Endothelial cell of umbilical vein (primary cell): ENCODE measurements at regions not wholly inside any gene's neighbourhood (a gene's known extent, or its start where the extent isn't known, plus 50 kb on each side); places are given as distances from the start of the nearest gene placed in this dataset.

Experiments
- BruUV-seq: library from RNA; stranded (reverse); fragments of 400-500 nt; replicated peaks from 2 replicates; lab custom pipeline; 2021; lab: Mats Ljungman, UMichigan
- CTCF ChIA-PET: fragments of 300-600, 350-600 bp; sonication (Branson Sonifier 250); formaldehyde crosslinking; loops from one replicate; lab custom pipeline; 2021; ENCODE audit warnings: antibody characterized with exemption, inconsistent platforms; lab: Charles Lee
- POLR2A ChIA-PET: fragments of 300-600, 350-600 bp; sonication (Branson Sonifier 250); formaldehyde crosslinking; loops from one replicate; lab custom pipeline; 2021; ENCODE audit warnings: antibody characterized with exemption, inconsistent platforms; lab: Charles Lee
- DNase-seq: peaks from one replicate; pipeline ENCODE4 v3.0.0-alpha.2; 2011; ENCODE audit warnings: low read depth, low spot score
- FAIRE-seq: peaks from 2 replicates; lab custom pipeline; 2011; peaks lifted over from hg19 to GRCh38; lab: Jason Lieb, UNC
- H2AFZ ChIP-seq: 2 replicates; pipeline ENCODE4 v1.6.0; 2012; ENCODE audit warnings: low read depth, low read length, control low read depth, inconsistent platforms
- H3K27ac ChIP-seq: 2 replicates; pipeline ENCODE4 v1.5.1; 2011; ENCODE audit warnings: low read depth, mild to moderate bottlenecking, control low read depth, low read length, moderate library complexity; ENCODE audit not compliant: insufficient read depth
- H3K27me3 ChIP-seq, 2 experiments: 2 replicates each; pipeline versions ENCODE4 v1.6.0 to v1.6.1; 2011; ENCODE audit warnings: low read length in 2 of 2, mixed read lengths in 1 of 2; ENCODE audit not compliant: control insufficient read depth in 2 of 2, insufficient read depth in 2 of 2
- H3K36me3 ChIP-seq, 2 experiments: 2 replicates in 1 of 2; 3 replicates in 1 of 2; pipeline ENCODE4 v1.5.1; 2011; ENCODE audit warnings: low read length in 2 of 2, mild to moderate bottlenecking in 1 of 2, moderate library complexity in 1 of 2; ENCODE audit not compliant: control insufficient read depth in 2 of 2, insufficient read depth in 2 of 2; ENCODE audit errors: extremely low read depth in 1 of 2
- H3K4me1 ChIP-seq: 3 replicates; pipeline ENCODE4 v1.5.1; 2011; ENCODE audit warnings: mild to moderate bottlenecking, low read length; ENCODE audit not compliant: control insufficient read depth, insufficient read depth; ENCODE audit errors: extremely low read depth
- H3K4me2 ChIP-seq: 2 replicates; pipeline ENCODE4 v1.6.1; 2011; ENCODE audit warnings: low read length, control low read depth, mixed read lengths; ENCODE audit not compliant: insufficient read depth
- H3K4me3 ChIP-seq, 3 experiments: fragments of 200-600 bp in 1 of 3; sonication (generic), shearing (Covaris generic) in 1 of 3; replicated peaks in 1 of 3; 2 replicates each; pipeline ENCODE4 v1.5.1; 2011 to 2016; ENCODE audit warnings: control low read depth in 3 of 3, low read length in 3 of 3, mild to moderate bottlenecking in 2 of 3, inconsistent platforms in 1 of 3, low read depth in 1 of 3, moderate library complexity in 1 of 3; ENCODE audit not compliant: insufficient read depth in 1 of 3
- H3K79me2 ChIP-seq: 2 replicates; pipeline ENCODE4 v1.6.0; 2012; ENCODE audit warnings: low read length, inconsistent platforms; ENCODE audit not compliant: control insufficient read depth, insufficient read depth
- H3K9ac ChIP-seq: replicated peaks from 2 replicates; pipeline ENCODE3; 2011; ENCODE audit warnings: low read length, control low read depth; ENCODE audit not compliant: insufficient read depth; ENCODE audit errors: extremely low read depth
- H3K9me1 ChIP-seq: replicated peaks from 3 replicates; pipeline ENCODE4 v1.6.0; 2011; ENCODE audit warnings: mild to moderate bottlenecking, low read length; ENCODE audit not compliant: control insufficient read depth, insufficient read depth; ENCODE audit errors: extremely low read depth
- H3K9me3 ChIP-seq: replicated peaks from 2 replicates; pipeline ENCODE4 v1.5.1; 2012; ENCODE audit warnings: low read length, inconsistent platforms; ENCODE audit not compliant: control insufficient read depth, insufficient read depth
- H4K20me1 ChIP-seq: replicated peaks from 2 replicates; pipeline ENCODE3; 2011; ENCODE audit warnings: mild to moderate bottlenecking, low read length; ENCODE audit not compliant: control insufficient read depth, insufficient read depth; ENCODE audit errors: extremely low read depth
- CTCF ChIP-seq, 2 donors: IDR thresholded peaks; 1 replicate in 1 of 2; 2 replicates in 1 of 2; pipeline ENCODE4 v1.5.1; 2011; ENCODE audit warnings: low read length in 2 of 2, mild to moderate bottlenecking in 2 of 2, moderate library complexity in 2 of 2, control low read depth in 1 of 2, inconsistent platforms in 1 of 2, low read depth in 1 of 2; ENCODE audit not compliant: insufficient read depth in 1 of 2; ENCODE audit errors: extremely low read depth in 1 of 2
- EZH2 ChIP-seq: IDR thresholded peaks from 2 replicates; pipeline ENCODE4 v1.6.1; 2012; ENCODE audit warnings: borderline replicate concordance, low read depth, mild to moderate bottlenecking, moderate library complexity, low read length, inconsistent platforms; ENCODE audit not compliant: severe bottlenecking
- FOS ChIP-seq: IDR thresholded peaks from 2 replicates; pipeline ENCODE4 v1.6.1; 2011; ENCODE audit warnings: mild to moderate bottlenecking, low read length, moderate library complexity, borderline replicate concordance; ENCODE audit not compliant: insufficient read depth
- GATA2 ChIP-seq: IDR thresholded peaks from 2 replicates; pipeline ENCODE4 v1.7.0; 2011; ENCODE audit warnings: low read depth, mild to moderate bottlenecking, moderate library complexity, mixed read lengths, low read length; ENCODE audit not compliant: insufficient read length, insufficient read depth
- JUN ChIP-seq: IDR thresholded peaks from 2 replicates; pipeline ENCODE4 v1.6.1; 2011; ENCODE audit warnings: borderline replicate concordance, low read depth; ENCODE audit not compliant: insufficient read length, insufficient read depth
- MAX ChIP-seq: IDR thresholded peaks from 2 replicates; pipeline ENCODE4 v1.6.1; 2011; ENCODE audit not compliant: insufficient read depth, insufficient read length
- MYC ChIP-seq: IDR thresholded peaks from one replicate; pipeline ENCODE4 v1.6.1; 2011; ENCODE audit warnings: mild to moderate bottlenecking, low read depth, low read length
- POLR2A ChIP-seq: IDR thresholded peaks from 2 replicates; pipeline ENCODE4 v1.6.1; 2012; ENCODE audit warnings: low read depth, mild to moderate bottlenecking, control low read depth, low read length
- POLR2AphosphoS5 ChIP-seq: IDR thresholded peaks from 2 replicates; pipeline ENCODE4 v1.6.1; 2012; ENCODE audit warnings: low read depth, mild to moderate bottlenecking, control low read depth, low read length, moderate library complexity; ENCODE audit not compliant: insufficient read depth
- dilution Hi-C: fragments of 300-500 bp; cut with MboI; formaldehyde crosslinking; loops from one replicate; pipeline ENCODE4 v1.15.0; 2019; ENCODE audit warnings: low sequenced_read_pairs; ENCODE audit not compliant: extremely low pct_ligation_motif_present
- intact Hi-C: fragments of 100-400 bp; cut with micrococcal nuclease; formaldehyde crosslinking; loops from one replicate; pipeline ENCODE4 v1.10.0; 2022

- intact Hi-C loops (no loop called here), dilution Hi-C loops (no loop called here)
- Histone ChIP-seq H3K9me3 (no peaks in the 10 kb centered on the region), H3K9ac (no peak overlapping the region), H3K27ac (no peak overlapping the region), H4K20me1 (no peaks in the 10 kb centered on the region), H3K9me1 (no peaks in the 10 kb centered on the region), H3K4me1 (no peaks in the 10 kb centered on the region), H3K79me2 (no peaks in the 10 kb centered on the region), H3K27me3 (peaks cover 5 to 7% of the 10 kb centered on the region in 2 experiments), H3K4me3 (no peak overlapping the region), H3K36me3 (no peaks in the 10 kb centered on the region), H3K4me2 (no peak overlapping the region), H2AFZ (no peak overlapping the region)
- POLR2A ChIA-PET, result no interaction called here
- no peak for DNase-seq
- TF ChIP-seq POLR2AphosphoS5 (no peak), GATA2 (no peak), CTCF (IDR thresholded peaks at IDR 0.05; ENCODE audit: extremely low read depth in 1 of 2, insufficient read depth in 1 of 2, low read depth in 1 of 2, low read length in 2 of 2) (no peak), JUN (no peak)
- CTCF ChIA-PET, result no interaction called here
- no TSS peak for BruUV-seq
- no peak for FAIRE-seq
These were observed 148.8 kb upstream of the ZMIZ1 start for GRCh38 chr10:78920011-78920410.

DNA sequence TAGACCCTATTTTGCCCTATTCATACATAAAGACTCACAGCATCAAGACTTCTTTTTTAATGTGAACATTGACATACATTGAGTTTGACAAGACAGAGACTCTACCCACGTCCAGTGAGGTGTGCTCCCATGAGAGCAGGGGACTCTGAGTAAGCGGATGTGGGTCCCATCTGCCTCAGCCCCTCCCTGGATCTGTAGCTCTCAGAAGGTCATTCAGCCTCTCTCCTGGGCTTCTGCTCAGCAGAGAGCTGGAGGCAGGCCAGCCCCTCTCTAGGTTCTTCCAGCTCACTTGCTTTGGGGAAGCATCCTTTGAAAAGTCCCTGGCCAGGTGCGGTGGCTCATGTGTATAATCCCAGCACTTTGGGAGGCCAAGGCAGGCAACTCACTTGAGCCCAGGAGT is 146.9 kb upstream of the ZMIZ1 start:
- Histone ChIP-seq H3K9me3 (no peaks in the 10 kb centered on the region), H3K4me3 (no peak overlapping the region), H3K27ac (no peak overlapping the region), H3K79me2 (no peaks in the 10 kb centered on the region), H3K9ac (no peak overlapping the region), H3K9me1 (no peaks in the 10 kb centered on the region), H4K20me1 (no peaks in the 10 kb centered on the region), H3K36me3 (no peaks in the 10 kb centered on the region), H3K27me3 (peaks cover 5 to 7% of the 10 kb centered on the region in 2 experiments), H3K4me1 (no peaks in the 10 kb centered on the region), H3K4me2 (no peak overlapping the region), H2AFZ (no peak overlapping the region)
- no peak for DNase-seq
- intact Hi-C loops (no loop called here), dilution Hi-C loops (no loop called here)
- no TSS peak for BruUV-seq
- no peak for FAIRE-seq
- CTCF ChIA-PET, result interaction anchor here (2.1 to 2.2 kb wide), 2 partner anchors 130 to 875 kb away, joined by 6 read pairs; no protein-coding TSS in a partner anchor
- TF ChIP-seq MAX (no peak), POLR2A (no peak), FOS (no peak), CTCF (IDR thresholded peaks at IDR 0.05; ENCODE audit: extremely low read depth in 1 of 2, insufficient read depth in 1 of 2, low read depth in 1 of 2, low read length in 2 of 2) (no peak), POLR2AphosphoS5 (no peak), MYC (no peak), EZH2 (no peak), GATA2 (no peak), JUN (no peak)
- POLR2A ChIA-PET, result no interaction called here
